GM23338 (cell line): ENCODE measurements at regions not wholly inside any gene's neighbourhood (a gene's known extent, or its start where the extent isn't known, plus 50 kb on each side); places are given as distances from the start of the nearest gene placed in this dataset.

Experiments used
- ATAC-seq: fragments of 200-7000 bp; cut with Tn5 transposase; 3 replicates; pipeline ENCODE4 v1.9.1; 2020
- DNase-seq: peaks from one replicate; pipeline ENCODE4 v3.0.0-alpha.2; 2015; ENCODE audit warnings: low spot score
- H2AFZ ChIP-seq: fragments of 200-600 bp; sonication (generic); 2 replicates; pipeline ENCODE4 v1.8.0; 2016; ENCODE audit warnings: antibody characterized with exemption, mild to moderate bottlenecking, moderate library complexity
- H3F3A ChIP-seq: fragments of 200-600 bp; sonication (generic); replicated peaks from 2 replicates; pipeline ENCODE4 v1.8.0; 2017; ENCODE audit warnings: antibody characterized with exemption, mixed run types, low read depth
- H3K27ac ChIP-seq: fragments of 200-600 bp; sonication (generic); 2 replicates; pipeline ENCODE4 v1.6.1; 2016; ENCODE audit warnings: low read depth
- H3K27me3 ChIP-seq: fragments of 200-600 bp; sonication (generic); 2 replicates; pipeline ENCODE4 v1.8.0; 2016; ENCODE audit warnings: mild to moderate bottlenecking, mixed run types, moderate library complexity; ENCODE audit not compliant: insufficient read depth
- H3K36me3 ChIP-seq: fragments of 200-600 bp; sonication (generic); 2 replicates; pipeline ENCODE4 v1.8.0; 2016; ENCODE audit warnings: mild to moderate bottlenecking; ENCODE audit not compliant: insufficient read depth
- H3K4me1 ChIP-seq: fragments of 200-600 bp; sonication (generic); 2 replicates; pipeline ENCODE4 v1.8.0; 2016; ENCODE audit warnings: mild to moderate bottlenecking, moderate library complexity; ENCODE audit not compliant: insufficient read depth
- H3K4me2 ChIP-seq: fragments of 200-600 bp; sonication (generic); 2 replicates; pipeline ENCODE4 v1.7.1; 2017; ENCODE audit warnings: mixed run types
- H3K4me3 ChIP-seq: fragments of 200-600 bp; sonication (generic); 2 replicates; pipeline ENCODE4 v1.6.1; 2016; ENCODE audit warnings: mixed run types
- H3K79me2 ChIP-seq: fragments of 200-600 bp; sonication (generic); replicated peaks from 2 replicates; pipeline ENCODE4 v1.8.0; 2017; ENCODE audit warnings: mild to moderate bottlenecking; ENCODE audit not compliant: insufficient read depth
- H3K9me2 ChIP-seq: fragments of 200-600 bp; sonication (generic); 2 replicates; pipeline ENCODE4 v1.8.0; 2017; ENCODE audit not compliant: insufficient read depth
- H4K20me1 ChIP-seq: fragments of 200-600 bp; sonication (generic); replicated peaks from 2 replicates; pipeline ENCODE4 v1.8.0; 2017; ENCODE audit warnings: mild to moderate bottlenecking; ENCODE audit not compliant: insufficient read depth
- H3K27ac Mint-ChIP-seq: 2 replicates; pipeline ENCODE4 v1.8.0; 2020; ENCODE audit warnings: inconsistent platforms, mild to moderate bottlenecking, moderate library complexity, mixed read lengths
- H3K27me3 Mint-ChIP-seq: 3 replicates; pipeline ENCODE4 v1.8.0; 2022; ENCODE audit warnings: low read depth, mild to moderate bottlenecking, moderate library complexity, mixed read lengths, inconsistent platforms; ENCODE audit not compliant: insufficient read depth, poor library complexity
- H3K36me3 Mint-ChIP-seq: 3 replicates; pipeline ENCODE4 v1.8.0; 2021; ENCODE audit warnings: low read depth, mild to moderate bottlenecking, inconsistent platforms, moderate library complexity, mixed read lengths
- H3K4me1 Mint-ChIP-seq: 3 replicates; pipeline ENCODE4 v1.8.0; 2020; ENCODE audit warnings: mild to moderate bottlenecking, inconsistent platforms, mixed read lengths
- H3K4me3 Mint-ChIP-seq: 3 replicates; pipeline ENCODE4 v1.8.0; 2021; ENCODE audit warnings: moderate library complexity, mild to moderate bottlenecking, inconsistent platforms, mixed read lengths
- H3K9me3 Mint-ChIP-seq: 3 replicates; pipeline ENCODE4 v1.8.0; 2020; ENCODE audit warnings: moderate library complexity, mild to moderate bottlenecking, inconsistent platforms, mixed read lengths
- POLR2AphosphoS5 ChIP-seq: IDR thresholded peaks from 2 replicates; pipeline ENCODE4 v1.6.1; 2016; ENCODE audit warnings: antibody characterized with exemption, low read depth
- ZNF462 ChIP-seq: fragments of 250-450 bp; sonication (Bioruptor Pico); IDR thresholded peaks from 2 replicates; pipeline ENCODE4 v1.5.0; 2020; ENCODE audit warnings: mild to moderate bottlenecking, moderate library complexity

- no peaks in the 10 kb centered on the region for H3F3A ChIP-seq
- H3K27me3 Mint-ChIP-seq = peaks cover 3% of the 10 kb centered on the region
These were observed 76.3 kb upstream of the SGK1 start for GRCh38 chr6:134394208-134394607.

More at GRCh38 chr6:134394208-134394607, 76.3 kb upstream of the SGK1 start:
- Histone ChIP-seq H3K27me3 (no peaks in the 10 kb centered on the region), H3K9me2 (no peaks in the 10 kb centered on the region), H3K4me2 (no peak overlapping the region), H3K27ac (no peak overlapping the region), H3K4me1 (peaks cover 10% of the 10 kb centered on the region), H3K36me3 (no peaks in the 10 kb centered on the region), H3K79me2 (no peaks in the 10 kb centered on the region), H3K4me3 (no peak overlapping the region), H2AFZ (no peak overlapping the region), H4K20me1 (no peaks in the 10 kb centered on the region)
- ATAC-seq = no peak
- no peak for DNase-seq
- H3K4me1 Mint-ChIP-seq = peaks cover 18% of the 10 kb centered on the region
- no peaks in the 10 kb centered on the region for H3K9me3 Mint-ChIP-seq
- no peak overlapping the region for H3K4me3 Mint-ChIP-seq
- no peak for TF ChIP-seq POLR2AphosphoS5
- no peak for TF ChIP-seq ZNF462
- H3K36me3 Mint-ChIP-seq = no peaks in the 10 kb centered on the region
- peak overlapping the region; percentile 63; the same call in 1 of the 2 replicates for H3K27ac Mint-ChIP-seq
